HPDE6-E6E7 (cell line): ENCODE measurements at regions not wholly inside any gene's neighbourhood (a gene's known extent, or its start where the extent isn't known, plus 50 kb on each side); places are given as distances from the start of the nearest gene placed in this dataset.

Experiments used
- DNase-seq: peaks from one replicate; pipeline ENCODE4 v3.0.0; 2011; ENCODE audit warnings: missing footprints; ENCODE audit errors: extremely low spot score

GRCh38 chr2:134141598-134142340, 112.1 kb upstream of the MGAT5 start:
- no peak for DNase-seq

DNA sequence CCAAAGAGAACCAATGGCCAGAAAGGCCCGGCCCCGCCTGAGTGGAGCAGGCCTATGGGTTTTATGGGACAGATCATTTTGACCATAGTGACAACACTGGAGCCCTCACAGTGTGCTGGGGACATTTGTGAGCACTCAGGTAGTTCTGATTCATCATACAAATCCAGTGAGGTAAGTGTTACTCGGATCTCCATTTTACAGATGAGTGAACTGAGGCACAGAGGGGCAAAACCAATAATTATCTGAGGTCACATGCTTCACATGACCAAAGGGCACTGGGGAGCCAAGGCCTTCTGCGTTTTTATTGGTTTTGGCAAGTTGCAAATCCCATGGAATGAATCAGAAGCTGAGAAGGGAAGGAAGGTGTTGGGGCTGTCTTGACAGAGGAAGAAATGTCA, 111.5 kb upstream of the MGAT5 start:
- no peak for DNase-seq

- DNase-seq = no peak
Observed at GRCh38 chr2:134142903-134143302, 111.0 kb upstream of the MGAT5 start.

DNA sequence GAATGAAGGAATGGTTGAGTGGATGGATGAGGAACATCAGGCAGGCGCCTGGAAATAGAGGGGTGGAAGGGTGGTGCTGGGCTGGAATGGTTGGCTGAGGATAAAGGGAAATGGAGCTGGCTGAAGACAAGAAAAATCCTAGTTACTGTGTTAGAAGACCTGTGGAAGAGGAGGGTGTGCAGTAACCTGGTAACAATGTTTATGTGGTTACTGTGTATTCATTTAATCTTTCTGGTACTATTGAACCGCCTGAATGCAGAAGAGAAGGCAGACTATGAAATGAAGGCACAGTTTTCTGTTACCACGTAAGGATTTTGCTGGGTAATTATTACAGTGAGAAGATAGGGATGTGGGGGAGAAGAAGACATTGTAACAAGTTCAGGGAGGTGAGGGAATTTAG, 110.3 kb upstream of the MGAT5 start:
- DNase-seq = no peak

GRCh38 chr2:134144081-134144596, 109.7 kb upstream of the MGAT5 start:
- DNase-seq = no peak

- DNase-seq = no peak
Observed at GRCh38 chr2:134144651-134145050, 109.2 kb upstream of the MGAT5 start.

GRCh38 chr2:134145519-134145918, 108.4 kb upstream of the MGAT5 start:
- DNase-seq = no peak

- DNase-seq = no peak
Observed at GRCh38 chr2:134146161-134146560, 107.7 kb upstream of the MGAT5 start.

- DNase-seq = no peak
Observed at GRCh38 chr2:134146620-134147019, 107.3 kb upstream of the MGAT5 start.

DNA sequence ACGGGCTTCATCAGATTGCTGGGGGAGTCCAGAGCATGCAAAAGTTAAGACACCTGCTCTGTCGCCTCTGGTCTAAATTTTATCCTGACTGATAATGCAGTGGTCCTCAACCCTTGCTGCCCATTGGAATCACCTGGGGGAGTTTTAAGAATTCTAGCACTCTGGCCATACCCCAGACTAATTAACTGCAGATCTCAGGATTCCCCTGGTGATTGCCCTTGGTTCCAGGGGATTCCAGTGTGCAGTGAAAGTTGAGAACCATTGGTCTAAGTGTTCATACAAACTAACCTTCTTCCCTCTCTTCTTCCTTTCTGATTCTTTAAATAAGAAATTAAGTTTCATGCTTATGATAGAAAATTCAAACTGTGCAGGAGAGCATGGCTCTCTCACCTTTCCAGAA, 105.7 kb upstream of the MGAT5 start:
- DNase-seq = no peak

DNA sequence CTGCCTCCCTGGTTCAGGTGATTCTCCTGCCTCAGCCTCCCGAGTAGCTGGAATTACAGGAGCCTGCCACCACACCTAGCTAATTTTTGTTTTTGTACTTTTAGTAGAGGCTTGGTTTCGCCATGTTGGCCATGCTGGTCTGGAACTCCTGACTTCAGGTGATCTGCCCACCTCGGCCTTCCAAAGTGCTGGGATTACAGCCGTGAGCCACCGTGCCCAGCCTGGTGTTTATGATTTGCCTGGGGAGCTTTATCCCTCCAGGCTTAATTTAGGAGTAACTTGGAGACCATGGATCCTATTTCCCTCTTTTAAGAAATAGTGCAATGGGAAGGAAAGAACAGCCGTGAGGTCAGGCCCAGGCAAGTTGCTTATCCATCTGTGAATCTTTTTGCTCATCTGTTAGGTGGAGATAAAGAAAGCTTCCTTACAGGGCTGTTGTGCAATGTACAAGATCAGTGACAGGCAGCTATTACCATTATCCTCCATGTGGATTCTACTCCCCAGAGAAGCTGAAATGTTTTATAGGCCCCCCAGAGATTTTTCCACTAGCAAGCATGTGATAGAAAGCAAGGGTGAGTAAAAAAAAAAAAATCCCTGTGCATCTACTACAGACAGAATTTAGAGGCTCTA, 104.9 kb upstream of the MGAT5 start:
- DNase-seq = no peak

GRCh38 chr2:134149904-134150303, 104.0 kb upstream of the MGAT5 start:
- DNase-seq = no peak

DNA sequence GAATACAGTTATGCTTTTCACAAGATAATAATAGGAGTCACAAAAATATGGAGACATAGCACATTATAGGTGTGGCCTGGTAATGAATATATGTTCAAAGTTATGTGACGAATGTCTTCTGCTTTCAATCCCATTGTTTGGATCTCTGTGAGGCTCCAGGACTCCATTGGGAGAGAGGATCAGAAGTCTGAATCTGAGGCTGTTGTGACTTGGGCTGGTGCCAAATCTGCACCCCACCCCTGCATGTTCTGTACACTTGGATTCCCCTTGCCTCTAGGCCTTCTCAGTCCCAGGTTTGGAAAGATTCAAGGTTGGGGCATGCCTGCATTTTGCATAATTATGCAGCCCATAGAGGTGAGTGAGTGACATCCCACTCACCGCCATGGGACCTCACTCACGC, 103.1 kb upstream of the MGAT5 start:
- DNase-seq = no peak

GRCh38 chr2:134152045-134153010, 101.5 kb upstream of the MGAT5 start:
- DNase-seq = no peak

GRCh38 chr2:134153294-134153880, 100.5 kb upstream of the MGAT5 start:
- DNase-seq = no peak

DNA sequence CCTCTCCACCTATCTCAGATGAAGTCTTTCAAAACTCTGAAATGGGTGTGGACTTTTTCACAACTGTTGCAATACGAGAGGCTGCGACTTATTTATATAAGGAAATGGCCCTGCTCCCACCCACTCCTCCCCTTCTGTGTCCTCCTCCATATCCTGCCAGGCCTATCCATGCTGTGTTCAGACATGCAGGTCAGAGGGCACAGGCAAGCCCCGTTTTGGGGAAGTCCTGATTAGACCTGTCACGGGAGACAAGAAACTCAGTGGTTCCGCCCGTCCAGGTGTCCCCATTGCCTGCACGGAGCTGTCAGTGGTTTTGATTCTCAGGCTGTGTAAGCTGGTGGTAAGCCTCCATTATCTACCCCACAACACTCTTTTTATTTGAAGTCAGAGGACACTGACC, 99.6 kb upstream of the MGAT5 start:
- no peak for DNase-seq

GRCh38 chr2:134155134-134155533, 98.7 kb upstream of the MGAT5 start:
- no peak for DNase-seq

DNA sequence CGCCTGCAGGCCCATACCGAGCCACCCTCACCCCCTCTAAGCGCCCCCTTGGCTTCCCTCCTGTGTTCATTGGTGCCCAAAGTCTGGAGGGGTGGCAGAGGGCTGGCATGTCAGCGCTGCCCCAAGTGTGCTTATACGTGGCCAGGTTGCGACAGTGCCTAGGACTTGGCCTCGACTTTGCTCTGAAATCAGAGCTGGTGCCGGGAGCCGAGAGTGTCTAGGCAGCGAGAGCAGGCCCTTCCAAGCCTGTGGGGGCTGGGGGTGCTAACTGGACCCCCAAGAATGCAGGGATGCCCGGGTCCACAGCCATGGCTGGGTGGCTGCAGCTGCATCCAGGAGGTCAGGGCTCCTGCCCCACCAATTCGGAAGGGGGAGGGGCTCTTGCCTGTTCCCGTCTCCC, 95.6 kb upstream of the MGAT5 start:
- no peak for DNase-seq

GRCh38 chr2:134161170-134161547, 92.7 kb upstream of the MGAT5 start:
- no peak for DNase-seq

GRCh38 chr2:134163336-134163735, 90.5 kb upstream of the MGAT5 start:
- no peak for DNase-seq

- DNase-seq = no peak
Observed at GRCh38 chr2:134164306-134164705, 89.6 kb upstream of the MGAT5 start.

DNA sequence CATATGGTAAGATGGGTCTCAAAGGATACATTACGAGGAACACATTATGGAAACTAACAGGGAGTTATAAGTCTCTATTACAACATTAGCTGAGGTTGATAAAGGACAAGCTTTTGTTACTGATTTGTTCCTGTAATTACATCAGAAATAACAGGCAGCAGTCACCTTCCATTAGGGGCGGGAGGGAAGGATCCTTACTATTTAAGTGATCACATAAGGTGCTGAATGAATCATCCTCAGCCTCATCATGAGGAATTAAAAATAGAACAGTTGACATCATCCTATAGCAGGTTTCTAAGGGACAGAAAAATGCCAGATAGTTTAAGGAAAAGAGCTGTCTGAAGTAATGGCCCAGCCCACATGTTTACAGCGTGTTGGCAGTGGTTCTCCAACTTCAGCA, 86.9 kb upstream of the MGAT5 start:
- no peak for DNase-seq
